ENCODE measurements at regions not wholly inside any gene's neighbourhood (a gene's known extent, or its start where the extent isn't known, plus 50 kb on each side); places are given as distances from the start of the nearest gene placed in this dataset.

DNA sequence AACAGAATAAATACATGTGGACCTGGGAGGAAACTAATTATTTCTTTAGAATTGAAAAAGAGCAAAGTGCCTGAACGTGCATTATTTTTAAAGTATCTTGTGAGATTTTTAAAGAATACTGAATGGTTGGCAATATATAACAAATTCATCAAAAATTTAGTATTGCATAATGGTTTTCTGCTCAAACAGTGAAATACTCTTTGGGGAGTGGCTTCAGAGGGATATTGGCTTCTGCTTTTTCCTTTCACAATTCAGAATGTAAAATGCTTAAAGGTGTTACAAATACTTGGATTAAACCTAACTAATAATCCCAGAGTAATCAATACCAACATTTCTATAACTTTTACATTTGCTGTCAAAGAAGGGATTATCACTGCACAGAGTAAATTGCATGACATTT, 379.3 kb upstream of the CHD1 start:
- no peak for TF ChIP-seq CTCF (conservative IDR thresholded peaks at IDR 0.05; ENCODE audit: low read length)
- no peak for TF ChIP-seq EZH2phosphoT487 (IDR thresholded peaks at IDR 0.05; ENCODE audit: borderline replicate concordance, low read depth, low read length)
